Pancreas (tissue), 10 donors: ENCODE measurements at regions not wholly inside any gene's neighbourhood (a gene's known extent, or its start where the extent isn't known, plus 50 kb on each side); places are given as distances from the start of the nearest gene placed in this dataset.

Source experiments
- ATAC-seq, 4 donors: fragments of 200-7000 bp; cut with Tn5 transposase; one replicate each; pipeline versions ENCODE4 v1.8.0 to v1.9.1; 2020; ENCODE audit warnings: mild to moderate bottlenecking in 4 of 4, moderate library complexity in 4 of 4
- DNase-seq, 6 donors: peaks; one replicate each; pipeline ENCODE4 v3.0.0-alpha.2; 2020
- FAIRE-seq: peaks from 2 replicates; lab custom pipeline; 2012; peaks lifted over from hg19 to GRCh38; lab: Jason Lieb, UNC
- H3K27ac ChIP-seq, 4 donors: fragments of 200-600 bp; sonication (generic); 1 replicate in 3 of 4; 2 replicates in 1 of 4; pipeline versions ENCODE4 v1.5.0 to v1.8.0; 2020
- H3K27me3 ChIP-seq, 4 donors: fragments of 200-600 bp; one replicate each; pipeline ENCODE4 v1.8.0; 2021
- H3K36me3 ChIP-seq, 3 donors: fragments of 200-600 bp; sonication (generic) in 1 of 3; one replicate each; pipeline versions ENCODE4 v1.5.0 to v1.8.0; 2020 to 2021
- H3K4me1 ChIP-seq, 3 donors: fragments of 200-600 bp; one replicate each; pipeline ENCODE4 v1.8.0; 2021
- H3K4me3 ChIP-seq, 4 donors: fragments of 200-600 bp; sonication (generic) in 2 of 4; one replicate each; pipeline versions ENCODE4 v1.5.0 to v1.8.0; 2020 to 2021
- H3K9me3 ChIP-seq, 4 donors: fragments of 200-600 bp; one replicate each; pipeline ENCODE4 v1.8.0; 2021
- CTCF ChIP-seq, 4 donors: fragments of 200-600 bp; sonication (generic) in 3 of 4; IDR thresholded peaks; one replicate each; pipeline versions ENCODE4 v1.5.0 to v1.8.0; 2021; ENCODE audit warnings: antibody characterized with exemption in 4 of 4
- WGBS, 2 donors: extraction: QIAGEN DNeasy Blood & Tissue Kit; methylation state at CpG; one replicate each; pipeline ENCODE4 v1.1.7; 2013; 5-methylcytosine and 5-hydroxymethylcytosine counted together
- intact Hi-C, 3 donors: fragments of 100-400 bp; cut with DNase I; formaldehyde crosslinking; loops; one replicate each; pipeline versions ENCODE4 v1.11.1 to v1.14.2; 2022
- donor health status: healthy with polysubstance abuse.
- donor health status: DM: no; HTN: no; CAD: no; lungs with moderate emphysema.
- donor health status: DM: no; HTN: no; CAD: no.
- donor health status: control.
- donor health status: control.
- donor health status: Bipolar disorder and iron deficiency.
- donor health status: DM: yes; HTN: yes; CAD: no.
- donor health status: DM: no; HTN: no; CAD: no.
- donor health status: DM: no; HTN: no; CAD: no.
- donor health status: DM: yes; HTN: yes; CAD: no.

- no peak overlapping the region for H3K4me3 ChIP-seq
- no peak overlapping the region for H3K27ac ChIP-seq
- H3K36me3 ChIP-seq = no peaks in the 10 kb centered on the region
- DNase-seq (no peak), FAIRE-seq (no peak), ATAC-seq (peak in 2 of 4 donors; percentile 12 to 38)
- intact Hi-C loops = no loop called here
- no peaks in the 10 kb centered on the region for H3K4me1 ChIP-seq
- no peaks in the 10 kb centered on the region for H3K9me3 ChIP-seq
- no peaks in the 10 kb centered on the region for H3K27me3 ChIP-seq
- 63 to 80% methylated on average over 2 of the region's 2 CpGs for WGBS, 2 donors
- TF ChIP-seq CTCF (IDR thresholded peaks at IDR 0.05) = no peak
These were observed 80.2 kb downstream of the KCNA5 start for GRCh38 chr12:5123921-5124320.

- Histone ChIP-seq H3K36me3 (no peaks in the 10 kb centered on the region), H3K27ac (no peak overlapping the region), H3K9me3 (no peaks in the 10 kb centered on the region), H3K4me1 (no peaks in the 10 kb centered on the region), H3K27me3 (no peaks in the 10 kb centered on the region), H3K4me3 (no peak overlapping the region)
- peak; percentile 70 to 99 (median 85) for ATAC-seq
- intact Hi-C loops = no loop called here
- TF ChIP-seq CTCF (IDR thresholded peaks at IDR 0.05) = no peak
- no peak for FAIRE-seq
- peak in 3 of 6 donors; percentile 14 to 61 (median 30) for DNase-seq
These were observed 80.7 kb downstream of the KCNA5 start for GRCh38 chr12:5124401-5124800.

- Histone ChIP-seq H3K27ac (no peak overlapping the region), H3K9me3 (no peaks in the 10 kb centered on the region), H3K4me3 (no peak overlapping the region), H3K4me1 (no peaks in the 10 kb centered on the region), H3K27me3 (no peaks in the 10 kb centered on the region), H3K36me3 (no peaks in the 10 kb centered on the region)
- no peak for ATAC-seq
- no peak for FAIRE-seq
- DNase-seq = no peak
- 70 to 73% methylated on average over 5 of the region's 5 CpGs for WGBS, 2 donors
- intact Hi-C loops = no loop called here
- TF ChIP-seq CTCF (IDR thresholded peaks at IDR 0.05) = no peak
These were observed 91.3 kb downstream of the KCNA5 start for GRCh38 chr12:5134861-5135525.

GRCh38 chr12:5138256-5138655 lies 94.6 kb downstream of the KCNA5 start:
- DNase-seq (no peak), FAIRE-seq (no peak), ATAC-seq (no peak)
- intact Hi-C loops = no loop called here
- Histone ChIP-seq H3K4me3 (no peak overlapping the region), H3K27ac (no peak overlapping the region), H3K36me3 (no peaks in the 10 kb centered on the region), H3K27me3 (no peaks in the 10 kb centered on the region), H3K4me1 (no peaks in the 10 kb centered on the region), H3K9me3 (no peaks in the 10 kb centered on the region)
- WGBS, 2 donors = 68 to 69% methylated on average over 7 of the region's 7 CpGs
- TF ChIP-seq CTCF (IDR thresholded peaks at IDR 0.05) = no peak

GRCh38 chr12:5138845-5139244 lies 95.2 kb downstream of the KCNA5 start:
- no peaks in the 10 kb centered on the region for H3K36me3 ChIP-seq
- H3K4me1 ChIP-seq = no peaks in the 10 kb centered on the region
- ATAC-seq (no peak), FAIRE-seq (no peak), DNase-seq (no peak)
- intact Hi-C loops = no loop called here
- no peak overlapping the region for H3K27ac ChIP-seq
- H3K27me3 ChIP-seq = no peaks in the 10 kb centered on the region
- H3K9me3 ChIP-seq = no peaks in the 10 kb centered on the region
- no peak overlapping the region for H3K4me3 ChIP-seq
- no peak for TF ChIP-seq CTCF (IDR thresholded peaks at IDR 0.05)
